Epithelial cell of proximal tubule (primary cell): ENCODE measurements at regions not wholly inside any gene's neighbourhood (a gene's known extent, or its start where the extent isn't known, plus 50 kb on each side); places are given as distances from the start of the nearest gene placed in this dataset.

Source experiments
- DNase-seq: peaks from one replicate; pipeline ENCODE4 v3.0.0-alpha.2; 2011; ENCODE audit warnings: low read depth
- H3K4me3 ChIP-seq: 2 replicates; pipeline ENCODE4 v1.5.1; 2011; ENCODE audit warnings: low read depth, mild to moderate bottlenecking, low read length
- TF ChIP-seq, protein P1 (sequence below): conservative IDR thresholded peaks from 2 replicates; pipeline ENCODE4 v1.5.1; 2012; ENCODE audit warnings: low read depth, mild to moderate bottlenecking, low read length

DNA sequence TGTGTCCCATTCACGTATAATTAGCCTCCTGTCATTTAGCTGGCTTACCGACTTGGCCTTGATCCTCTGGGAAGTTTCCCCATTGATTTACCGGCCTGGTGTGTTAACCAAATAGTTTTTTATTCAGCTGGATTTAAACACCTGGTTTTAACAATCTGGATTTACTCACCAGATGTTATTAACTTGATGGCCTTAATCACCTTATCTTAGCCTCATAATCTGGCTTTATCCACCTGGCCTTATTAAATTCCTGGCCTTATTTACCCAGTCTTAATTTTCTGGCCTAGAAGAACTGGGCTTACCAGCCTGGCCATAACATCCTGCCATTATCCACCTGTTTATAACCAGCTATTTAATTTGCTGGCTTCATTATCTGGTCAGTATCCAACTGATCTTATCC is 89.9 kb downstream of the IL12A start:
- no peak overlapping the region for H3K4me3 ChIP-seq
- TF ChIP-seq, protein P1, sequence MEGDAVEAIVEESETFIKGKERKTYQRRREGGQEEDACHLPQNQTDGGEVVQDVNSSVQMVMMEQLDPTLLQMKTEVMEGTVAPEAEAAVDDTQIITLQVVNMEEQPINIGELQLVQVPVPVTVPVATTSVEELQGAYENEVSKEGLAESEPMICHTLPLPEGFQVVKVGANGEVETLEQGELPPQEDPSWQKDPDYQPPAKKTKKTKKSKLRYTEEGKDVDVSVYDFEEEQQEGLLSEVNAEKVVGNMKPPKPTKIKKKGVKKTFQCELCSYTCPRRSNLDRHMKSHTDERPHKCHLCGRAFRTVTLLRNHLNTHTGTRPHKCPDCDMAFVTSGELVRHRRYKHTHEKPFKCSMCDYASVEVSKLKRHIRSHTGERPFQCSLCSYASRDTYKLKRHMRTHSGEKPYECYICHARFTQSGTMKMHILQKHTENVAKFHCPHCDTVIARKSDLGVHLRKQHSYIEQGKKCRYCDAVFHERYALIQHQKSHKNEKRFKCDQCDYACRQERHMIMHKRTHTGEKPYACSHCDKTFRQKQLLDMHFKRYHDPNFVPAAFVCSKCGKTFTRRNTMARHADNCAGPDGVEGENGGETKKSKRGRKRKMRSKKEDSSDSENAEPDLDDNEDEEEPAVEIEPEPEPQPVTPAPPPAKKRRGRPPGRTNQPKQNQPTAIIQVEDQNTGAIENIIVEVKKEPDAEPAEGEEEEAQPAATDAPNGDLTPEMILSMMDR, result no peak
- no peak for DNase-seq

DNA sequence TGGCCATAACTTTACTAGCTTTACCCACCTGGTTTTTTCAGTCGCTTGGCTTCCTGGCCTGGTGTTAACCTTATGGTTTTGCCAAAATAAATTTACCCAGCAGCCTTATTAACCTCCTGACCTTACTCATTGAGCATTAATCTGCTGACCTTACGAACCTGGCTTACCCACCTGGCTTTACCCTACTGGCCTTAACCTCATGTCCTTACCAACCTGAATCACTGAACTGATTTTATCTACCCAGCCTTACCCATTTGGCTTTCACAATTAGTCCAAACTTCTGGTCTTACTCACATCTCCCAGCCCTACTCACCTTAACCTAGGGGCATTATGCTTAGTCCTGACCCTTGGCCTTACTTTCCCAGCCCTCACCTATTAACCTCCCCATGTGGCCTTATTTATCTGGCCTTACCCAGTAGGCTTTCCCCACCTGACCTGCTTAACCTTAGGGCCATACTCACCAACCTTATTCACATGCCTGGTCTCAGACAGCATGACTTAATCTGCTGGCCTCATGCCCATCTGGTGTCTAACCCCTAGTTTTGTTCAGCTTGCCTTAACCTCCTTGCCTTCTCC is 93.4 kb downstream of the IL12A start:
- DNase-seq, result no peak
- TF ChIP-seq, protein P1, result no peak
- no peak overlapping the region for H3K4me3 ChIP-seq

DNA sequence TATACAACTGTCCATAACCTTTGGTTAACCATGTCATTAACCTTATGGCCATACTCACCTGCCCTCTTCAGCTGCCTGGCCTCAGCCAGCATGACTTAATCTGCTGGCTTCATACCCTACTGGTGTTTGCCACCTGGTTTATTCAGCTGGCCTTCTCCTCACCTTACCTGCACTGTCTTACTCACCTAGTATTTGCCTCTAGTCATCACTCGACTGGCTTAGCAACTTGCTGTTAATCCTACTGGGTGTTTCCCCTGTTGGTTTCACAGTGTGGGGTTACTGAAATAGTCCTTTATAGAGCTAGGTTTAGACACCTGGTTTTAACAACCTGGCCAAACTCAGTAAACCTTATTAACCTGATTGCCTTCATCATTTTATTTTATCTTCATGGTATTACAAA is 96.4 kb downstream of the IL12A start:
- TF ChIP-seq, protein P1, result no peak
- H3K4me3 ChIP-seq, result no peak overlapping the region
- DNase-seq, result no peak

DNA sequence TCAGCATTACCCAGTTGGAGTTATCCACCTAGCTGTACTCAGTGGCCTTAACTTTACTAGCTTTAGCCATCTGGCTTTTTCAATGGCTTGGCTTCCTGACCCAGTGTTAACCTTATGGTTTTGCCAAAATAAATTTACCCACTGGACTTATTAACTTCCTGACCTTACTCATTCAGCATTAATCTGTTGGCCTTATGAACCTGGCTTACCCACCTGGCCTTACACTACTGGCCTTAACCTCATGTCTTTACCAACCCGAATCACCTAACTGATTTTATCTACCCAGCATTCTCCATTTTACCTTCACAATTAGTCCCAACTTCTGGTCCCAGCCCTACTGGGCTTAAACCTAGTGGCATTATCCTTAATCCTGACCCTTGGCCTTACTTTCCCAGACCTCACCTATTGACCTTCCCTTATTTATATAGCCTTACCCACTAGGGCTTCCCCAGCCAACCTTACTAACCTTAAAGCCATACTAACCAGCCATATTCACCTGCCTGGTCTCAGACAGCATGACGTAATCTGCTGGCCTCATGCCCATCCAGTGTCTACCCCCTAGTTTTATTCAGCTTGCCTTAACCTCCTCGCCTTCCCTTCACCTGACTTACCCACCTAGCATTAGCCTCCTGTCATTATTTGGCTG is 100.0 kb downstream of the IL12A start:
- no peak for DNase-seq
- TF ChIP-seq, protein P1, result no peak

GRCh38 chr3:160090653-160091052 is 102.0 kb downstream of the IL12A start:
- TF ChIP-seq, protein P1, result no peak
- no peak for DNase-seq
- no peak overlapping the region for H3K4me3 ChIP-seq

More for the DNA sequence above, 100.0 kb downstream of the IL12A start:
- no peak overlapping the region for H3K4me3 ChIP-seq

DNA sequence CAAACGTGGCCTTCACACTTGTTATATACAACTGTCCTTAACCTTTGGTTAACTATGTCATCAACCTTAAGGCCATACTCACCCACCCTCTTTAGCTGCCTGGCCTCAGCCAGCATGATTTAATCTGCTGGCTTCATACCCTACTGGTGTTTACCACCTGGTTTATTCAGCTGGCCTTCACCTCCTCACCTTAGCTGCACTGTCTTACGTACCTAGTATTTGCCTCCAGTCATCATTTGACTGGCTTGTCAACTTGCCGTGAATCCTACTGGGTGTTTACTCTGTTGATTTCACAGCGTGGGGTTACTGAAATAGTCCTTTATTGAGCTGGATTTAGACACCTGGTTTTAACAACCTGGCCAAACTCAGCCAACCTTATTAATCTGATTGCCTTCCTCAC is 102.8 kb downstream of the IL12A start:
- DNase-seq, result no peak
- no peak overlapping the region for H3K4me3 ChIP-seq
- TF ChIP-seq, protein P1, result no peak

GRCh38 chr3:160092760-160093159 is 104.1 kb downstream of the IL12A start:
- H3K4me3 ChIP-seq, result no peak overlapping the region
- TF ChIP-seq, protein P1, result no peak
- DNase-seq, result no peak
